HFFc6 (cell line): ENCODE measurements at regions not wholly inside any gene's neighbourhood (a gene's known extent, or its start where the extent isn't known, plus 50 kb on each side); places are given as distances from the start of the nearest gene placed in this dataset.

ENCODE experiments used
- DNase-seq: peaks from one replicate; pipeline ENCODE4 v3.0.0-alpha.2; 2018
- H3K27ac Mint-ChIP-seq: 2 replicates; pipeline ENCODE4 v1.8.0; 2020; ENCODE audit warnings: mild to moderate bottlenecking, mixed read lengths
- H3K27me3 Mint-ChIP-seq: 2 replicates; pipeline ENCODE4 v1.8.0; 2021; ENCODE audit warnings: mild to moderate bottlenecking, moderate library complexity, mixed read lengths; ENCODE audit not compliant: insufficient read depth
- H3K36me3 Mint-ChIP-seq: 2 replicates; pipeline ENCODE4 v1.8.0; 2021; ENCODE audit warnings: low read depth, mixed read lengths
- H3K4me1 Mint-ChIP-seq: 2 replicates; pipeline ENCODE4 v1.8.0; 2020; ENCODE audit warnings: low read depth, mixed read lengths
- H3K4me3 Mint-ChIP-seq: 2 replicates; pipeline ENCODE4 v1.8.0; 2020; ENCODE audit warnings: mild to moderate bottlenecking, moderate library complexity, mixed read lengths
- H3K9me3 Mint-ChIP-seq: 2 replicates; pipeline ENCODE4 v1.8.0; 2020; ENCODE audit warnings: mild to moderate bottlenecking, mixed read lengths
- TF ChIP-seq, protein P1 (sequence below): fragments of 200-600 bp; sonication (generic); IDR thresholded peaks from 2 replicates; pipeline ENCODE4 v1.5.0; 2021; ENCODE audit warnings: antibody characterized with exemption, mild to moderate bottlenecking

DNA sequence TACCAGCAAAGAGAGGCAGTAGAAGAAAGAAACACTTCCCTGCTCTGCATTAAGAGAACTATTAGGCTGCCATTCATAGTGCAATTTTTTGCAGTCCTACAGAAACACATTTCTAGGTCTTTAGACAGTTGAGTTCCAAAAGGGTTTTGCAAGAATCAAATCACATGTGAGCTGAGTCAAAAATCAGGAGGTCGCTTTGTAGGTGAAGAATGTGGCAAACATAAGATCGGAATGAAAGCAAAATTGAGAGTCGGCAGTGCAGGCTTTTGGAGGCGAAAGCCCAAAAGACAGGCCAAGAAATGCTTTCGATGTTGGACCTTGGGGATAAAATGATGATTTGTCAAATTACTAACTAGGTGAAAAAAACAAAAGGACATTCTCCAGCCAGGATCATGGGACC is 213.5 kb upstream of the NRIP1 start:
- Mint-ChIP-seq H3K9me3 (no peaks in the 10 kb centered on the region; the same call in 1 of the 2 replicates), H3K4me3 (no peak overlapping the region), H3K27ac (no peak overlapping the region), H3K36me3 (no peaks in the 10 kb centered on the region), H3K4me1 (no peaks in the 10 kb centered on the region), H3K27me3 (no peaks in the 10 kb centered on the region)
- no peak for DNase-seq
- TF ChIP-seq, protein P1, sequence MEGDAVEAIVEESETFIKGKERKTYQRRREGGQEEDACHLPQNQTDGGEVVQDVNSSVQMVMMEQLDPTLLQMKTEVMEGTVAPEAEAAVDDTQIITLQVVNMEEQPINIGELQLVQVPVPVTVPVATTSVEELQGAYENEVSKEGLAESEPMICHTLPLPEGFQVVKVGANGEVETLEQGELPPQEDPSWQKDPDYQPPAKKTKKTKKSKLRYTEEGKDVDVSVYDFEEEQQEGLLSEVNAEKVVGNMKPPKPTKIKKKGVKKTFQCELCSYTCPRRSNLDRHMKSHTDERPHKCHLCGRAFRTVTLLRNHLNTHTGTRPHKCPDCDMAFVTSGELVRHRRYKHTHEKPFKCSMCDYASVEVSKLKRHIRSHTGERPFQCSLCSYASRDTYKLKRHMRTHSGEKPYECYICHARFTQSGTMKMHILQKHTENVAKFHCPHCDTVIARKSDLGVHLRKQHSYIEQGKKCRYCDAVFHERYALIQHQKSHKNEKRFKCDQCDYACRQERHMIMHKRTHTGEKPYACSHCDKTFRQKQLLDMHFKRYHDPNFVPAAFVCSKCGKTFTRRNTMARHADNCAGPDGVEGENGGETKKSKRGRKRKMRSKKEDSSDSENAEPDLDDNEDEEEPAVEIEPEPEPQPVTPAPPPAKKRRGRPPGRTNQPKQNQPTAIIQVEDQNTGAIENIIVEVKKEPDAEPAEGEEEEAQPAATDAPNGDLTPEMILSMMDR, result no peak

DNA sequence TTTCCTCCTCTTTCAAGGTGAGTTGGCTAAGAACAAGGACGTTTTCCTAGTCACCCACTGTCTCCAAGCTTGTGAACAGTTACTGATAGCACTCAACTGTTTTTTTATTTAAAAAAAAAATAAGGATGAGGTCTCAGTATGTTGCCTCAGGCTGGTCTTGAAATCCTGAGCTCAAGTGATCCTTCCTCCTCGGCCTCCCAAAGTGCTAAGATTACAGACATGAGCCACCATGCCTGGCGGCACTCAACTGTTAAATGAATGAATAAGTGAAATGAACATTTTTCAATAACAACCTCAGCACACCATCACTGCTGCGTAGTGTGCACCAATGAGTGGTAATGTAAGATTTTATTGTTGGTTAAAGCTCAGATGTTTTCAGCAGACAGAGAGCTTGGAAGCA is 214.1 kb upstream of the NRIP1 start:
- Mint-ChIP-seq H3K27me3 (no peaks in the 10 kb centered on the region), H3K36me3 (no peaks in the 10 kb centered on the region), H3K27ac (no peak overlapping the region), H3K4me1 (no peaks in the 10 kb centered on the region), H3K4me3 (no peak overlapping the region), H3K9me3 (no peaks in the 10 kb centered on the region; the same call in 1 of the 2 replicates)
- TF ChIP-seq, protein P1, result no peak
- DNase-seq, result no peak

DNA sequence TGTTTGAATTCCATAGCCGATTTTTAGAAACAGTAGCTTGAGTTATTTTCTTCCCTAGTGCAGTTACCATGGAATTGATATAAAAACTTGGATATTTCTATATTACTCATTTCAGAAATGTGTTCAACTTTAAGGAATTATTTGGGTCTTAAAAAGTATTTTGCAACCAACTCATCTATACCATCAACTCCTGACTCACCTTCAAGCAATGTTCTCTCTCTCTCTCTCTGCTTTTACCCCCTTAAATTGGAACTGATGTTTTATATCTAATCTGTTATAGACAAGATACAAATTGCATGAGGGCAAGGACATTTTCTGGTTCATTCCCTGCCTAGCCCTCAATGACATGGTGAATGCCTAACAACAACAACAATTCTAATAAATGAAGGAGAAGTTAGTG is 214.7 kb upstream of the NRIP1 start:
- Mint-ChIP-seq H3K27ac (no peak overlapping the region), H3K4me3 (no peak overlapping the region), H3K9me3 (no peaks in the 10 kb centered on the region; the same call in 1 of the 2 replicates), H3K36me3 (no peaks in the 10 kb centered on the region), H3K27me3 (no peaks in the 10 kb centered on the region), H3K4me1 (no peaks in the 10 kb centered on the region)
- no peak for DNase-seq
- TF ChIP-seq, protein P1, result no peak

DNA sequence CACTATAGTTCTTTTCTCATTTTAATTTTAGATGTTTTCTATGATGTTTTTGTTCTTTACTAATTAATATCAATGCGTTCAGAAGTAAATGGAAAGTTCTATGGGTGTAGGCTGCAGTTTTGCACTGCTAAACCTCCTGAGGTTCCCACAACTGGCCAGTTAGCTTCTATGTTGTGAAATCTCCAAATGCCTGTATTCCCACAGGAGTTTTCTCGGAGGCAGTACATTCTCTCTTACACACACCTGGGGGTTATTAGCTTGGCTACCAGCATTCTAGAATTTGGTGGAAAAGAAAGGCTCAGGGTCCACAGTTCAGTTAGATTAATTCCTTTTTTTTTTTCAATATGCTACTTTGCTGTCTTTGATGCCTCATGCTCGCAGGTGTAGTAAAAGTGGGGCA is 216.9 kb upstream of the NRIP1 start:
- no peak overlapping the region for H3K4me3 Mint-ChIP-seq
- no peaks in the 10 kb centered on the region; the same call in 1 of the 2 replicates for H3K9me3 Mint-ChIP-seq
- DNase-seq, result no peak
- H3K4me1 Mint-ChIP-seq, result no peaks in the 10 kb centered on the region
- TF ChIP-seq, protein P1, result no peak
- no peaks in the 10 kb centered on the region for H3K27me3 Mint-ChIP-seq
- H3K36me3 Mint-ChIP-seq, result no peaks in the 10 kb centered on the region
- no peak overlapping the region for H3K27ac Mint-ChIP-seq

DNA sequence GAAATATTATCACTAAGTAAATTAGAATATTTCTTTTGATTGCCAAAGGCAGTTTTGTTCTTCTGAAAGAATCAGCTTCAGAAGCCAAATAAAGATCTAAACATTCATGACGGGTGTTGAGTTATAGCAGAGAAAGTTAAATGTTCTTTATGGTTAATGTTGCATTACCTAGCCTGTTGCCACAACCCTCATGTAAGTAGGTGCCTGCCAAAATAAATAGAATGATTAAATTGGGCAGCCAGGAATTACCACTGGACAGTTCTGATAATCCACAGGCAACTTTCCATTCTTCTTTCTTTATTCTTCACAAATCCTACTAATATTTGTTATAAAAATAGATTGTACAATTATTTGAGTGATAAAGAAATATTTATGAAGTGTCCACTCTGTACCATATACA is 217.9 kb upstream of the NRIP1 start:
- TF ChIP-seq, protein P1, result no peak
- H3K36me3 Mint-ChIP-seq, result no peaks in the 10 kb centered on the region
- H3K27ac Mint-ChIP-seq, result no peak overlapping the region
- no peak overlapping the region for H3K4me3 Mint-ChIP-seq
- H3K4me1 Mint-ChIP-seq, result no peaks in the 10 kb centered on the region
- no peaks in the 10 kb centered on the region for H3K27me3 Mint-ChIP-seq
- no peak for DNase-seq
- H3K9me3 Mint-ChIP-seq, result no peaks in the 10 kb centered on the region; the same call in 1 of the 2 replicates

DNA sequence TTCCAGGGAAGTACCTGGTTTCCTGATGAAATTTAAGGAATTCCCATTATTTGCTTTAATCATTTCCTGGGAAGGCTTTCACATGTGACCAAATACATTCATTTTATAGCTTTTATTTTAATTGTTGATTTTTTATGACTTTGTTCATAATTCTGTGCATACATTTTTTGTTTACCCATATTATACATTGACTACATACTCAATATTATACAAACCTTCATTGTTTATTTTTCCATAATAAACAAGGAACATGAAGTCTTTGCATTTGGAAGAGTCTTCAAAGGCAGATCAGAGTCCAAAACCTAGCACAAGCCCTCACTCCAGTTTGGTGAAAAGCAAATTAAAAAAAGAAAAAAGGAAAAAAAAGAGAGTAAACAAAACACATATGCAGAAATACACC is 218.3 kb upstream of the NRIP1 start:
- H3K27ac Mint-ChIP-seq, result no peak overlapping the region
- H3K36me3 Mint-ChIP-seq, result no peaks in the 10 kb centered on the region
- peaks cover 3% of the 10 kb centered on the region; the same call in 1 of the 2 replicates for H3K27me3 Mint-ChIP-seq
- DNase-seq, result no peak
- TF ChIP-seq, protein P1, result no peak
- no peaks in the 10 kb centered on the region; the same call in 1 of the 2 replicates for H3K9me3 Mint-ChIP-seq
- H3K4me1 Mint-ChIP-seq, result no peaks in the 10 kb centered on the region
- H3K4me3 Mint-ChIP-seq, result no peak overlapping the region
